Trophoblast cell (in vitro differentiated cells and primary cell): ENCODE measurements at regions not wholly inside any gene's neighbourhood (a gene's known extent, or its start where the extent isn't known, plus 50 kb on each side); places are given as distances from the start of the nearest gene placed in this dataset.

ENCODE experiments used
- DNase-seq, 2 donors: peaks; one replicate each; pipeline ENCODE4 v3.0.0-alpha.2; 2016
- H2AFZ ChIP-seq: 2 replicates; pipeline ENCODE4 v1.6.1; 2013; ENCODE audit warnings: low read length, moderate library complexity, mild to moderate bottlenecking; ENCODE audit not compliant: insufficient read depth, poor library complexity
- H2AK5ac ChIP-seq: 2 replicates; pipeline ENCODE4 v1.6.1; 2013; ENCODE audit warnings: mild to moderate bottlenecking, low read length
- H2BK120ac ChIP-seq: 2 replicates; pipeline ENCODE4 v1.6.1; 2013; ENCODE audit warnings: low read length, mild to moderate bottlenecking, moderate library complexity; ENCODE audit not compliant: insufficient read depth, poor library complexity
- H2BK12ac ChIP-seq: 2 replicates; pipeline ENCODE4 v1.6.1; 2013; ENCODE audit warnings: mild to moderate bottlenecking, low read length, moderate library complexity
- H2BK5ac ChIP-seq: 2 replicates; pipeline ENCODE4 v1.6.1; 2013; ENCODE audit warnings: low read length, low read depth, moderate library complexity, mild to moderate bottlenecking; ENCODE audit not compliant: poor library complexity
- H3K14ac ChIP-seq: 2 replicates; pipeline ENCODE4 v1.6.1; 2013; ENCODE audit warnings: mild to moderate bottlenecking, low read length
- H3K18ac ChIP-seq: 2 replicates; pipeline ENCODE4 v1.6.1; 2013; ENCODE audit warnings: mild to moderate bottlenecking, low read length
- H3K23ac ChIP-seq: 2 replicates; pipeline ENCODE4 v1.6.1; 2013; ENCODE audit warnings: low read length
- H3K27ac ChIP-seq: 2 replicates; pipeline ENCODE4 v1.5.1; 2013; ENCODE audit warnings: low read depth, mild to moderate bottlenecking, inconsistent platforms, low read length, moderate library complexity
- H3K27me3 ChIP-seq: 2 replicates; pipeline ENCODE4 v1.6.1; 2013; ENCODE audit warnings: inconsistent platforms, mild to moderate bottlenecking, low read length, moderate library complexity; ENCODE audit not compliant: insufficient read depth
- H3K36me3 ChIP-seq, 2 experiments: 1 replicate in 1 of 2; 2 replicates in 1 of 2; pipeline ENCODE4 v1.6.1; 2013; ENCODE audit warnings: low read length in 2 of 2, mild to moderate bottlenecking in 2 of 2, moderate library complexity in 1 of 2; ENCODE audit not compliant: insufficient read depth in 2 of 2, control insufficient read depth in 1 of 2
- H3K4ac ChIP-seq: 2 replicates; pipeline ENCODE4 v1.6.1; 2013; ENCODE audit warnings: low read depth, mild to moderate bottlenecking, low read length, moderate library complexity
- H3K4me1 ChIP-seq, 2 experiments: 1 replicate in 1 of 2; 2 replicates in 1 of 2; pipeline ENCODE4 v1.6.1; 2013; ENCODE audit warnings: low read length in 2 of 2, mild to moderate bottlenecking in 2 of 2, moderate library complexity in 1 of 2; ENCODE audit not compliant: insufficient read depth in 2 of 2, control insufficient read depth in 1 of 2
- H3K4me2 ChIP-seq: 2 replicates; pipeline ENCODE4 v1.6.1; 2013; ENCODE audit warnings: inconsistent platforms, mild to moderate bottlenecking, low read length, moderate library complexity
- H3K4me3 ChIP-seq: 2 replicates; pipeline ENCODE4 v1.5.1; 2013; ENCODE audit warnings: mild to moderate bottlenecking, low read depth, low read length, inconsistent platforms
- H3K79me1 ChIP-seq: one replicate; pipeline ENCODE4 v1.6.1; 2013; ENCODE audit warnings: low read length
- H3K79me2 ChIP-seq: 2 replicates; pipeline ENCODE4 v1.6.1; 2013; ENCODE audit warnings: low read length, mild to moderate bottlenecking; ENCODE audit not compliant: control insufficient read depth, insufficient read depth, poor library complexity
- H3K9ac ChIP-seq: 2 replicates; pipeline ENCODE4 v1.6.1; 2013; ENCODE audit warnings: mild to moderate bottlenecking, low read length
- H3K9me3 ChIP-seq: 2 replicates; pipeline ENCODE4 v1.6.1; 2013; ENCODE audit warnings: low read depth, mild to moderate bottlenecking, control low read depth, inconsistent platforms, low read length; ENCODE audit not compliant: insufficient read depth
- H4K12ac ChIP-seq: 2 replicates; pipeline ENCODE4 v1.6.1; 2013; ENCODE audit warnings: low read depth, mild to moderate bottlenecking, low read length, moderate library complexity
- H4K8ac ChIP-seq: 2 replicates; pipeline ENCODE4 v1.6.1; 2013; ENCODE audit warnings: low read depth, mild to moderate bottlenecking, low read length, moderate library complexity
- H4K91ac ChIP-seq: one replicate; pipeline ENCODE4 v1.6.1; 2013; ENCODE audit warnings: low read depth, mild to moderate bottlenecking, low read length, moderate library complexity
- WGBS: extraction: QIAGEN DNeasy Blood & Tissue Kit; methylation state at CpG from one replicate; pipeline ENCODE4 v1.1.7; 2013; ENCODE audit warnings: missing lambda C conversion rate; ENCODE audit not compliant: insufficient read length, insufficient coverage; ENCODE audit errors: extremely low coverage; 5-methylcytosine and 5-hydroxymethylcytosine counted together

GRCh38 chr13:96904232-96904631 lies 90.0 kb downstream of the OXGR1 start:
- Histone ChIP-seq H4K8ac (no peak overlapping the region), H3K14ac (no peak overlapping the region), H2BK120ac (no peak overlapping the region), H3K9me3 (no peaks in the 10 kb centered on the region), H3K4me3 (no peak overlapping the region), H3K18ac (no peak overlapping the region), H3K4ac (no peak overlapping the region), H2BK12ac (no peak overlapping the region), H2AK5ac (no peak overlapping the region), H3K27ac (no peak overlapping the region), H3K79me1 (no peaks in the 10 kb centered on the region), H3K9ac (no peak overlapping the region), H3K4me2 (no peak overlapping the region), H3K27me3 (no peaks in the 10 kb centered on the region), H4K91ac (no peak overlapping the region), H4K12ac (no peak overlapping the region), H3K36me3 (no peaks in the 10 kb centered on the region), H2AFZ (no peak overlapping the region), H3K23ac (no peak overlapping the region), H3K4me1 (no peaks in the 10 kb centered on the region), H2BK5ac (no peak overlapping the region), H3K79me2 (no peaks in the 10 kb centered on the region)
- DNase-seq, result no peak
- no CpG with 5 or more reads among the region's 2 CpGs for WGBS

GRCh38 chr13:96903085-96903484 lies 91.2 kb downstream of the OXGR1 start:
- H3K27ac ChIP-seq, result no peak overlapping the region
- H2BK12ac ChIP-seq, result no peak overlapping the region
- no peak overlapping the region for H4K91ac ChIP-seq
- H2BK5ac ChIP-seq, result no peak overlapping the region
- H3K79me2 ChIP-seq, result no peaks in the 10 kb centered on the region
- H3K36me3 ChIP-seq, result no peaks in the 10 kb centered on the region
- DNase-seq, result no peak
- no peak overlapping the region for H3K4me2 ChIP-seq
- no peaks in the 10 kb centered on the region for H3K79me1 ChIP-seq
- H3K14ac ChIP-seq, result no peak overlapping the region
- H3K18ac ChIP-seq, result no peak overlapping the region
- no peaks in the 10 kb centered on the region for H3K9me3 ChIP-seq
- H3K4ac ChIP-seq, result no peak overlapping the region
- no peak overlapping the region for H3K23ac ChIP-seq
- no peak overlapping the region for H3K4me3 ChIP-seq
- no peak overlapping the region for H2AFZ ChIP-seq
- H2AK5ac ChIP-seq, result no peak overlapping the region
- no peak overlapping the region for H4K12ac ChIP-seq
- WGBS, result no CpG with 5 or more reads among the region's 2 CpGs
- H2BK120ac ChIP-seq, result no peak overlapping the region
- no peak overlapping the region for H3K9ac ChIP-seq
- H4K8ac ChIP-seq, result no peak overlapping the region
- H3K27me3 ChIP-seq, result no peaks in the 10 kb centered on the region
- H3K4me1 ChIP-seq, result peaks cover 0 to 5% of the 10 kb centered on the region in 2 experiments

GRCh38 chr13:96900986-96901385 lies 93.3 kb downstream of the OXGR1 start:
- H2BK120ac ChIP-seq, result no peak overlapping the region
- no CpG with 5 or more reads among the region's 4 CpGs for WGBS
- no peak overlapping the region for H3K9ac ChIP-seq
- H4K12ac ChIP-seq, result no peak overlapping the region
- H3K27ac ChIP-seq, result no peak overlapping the region
- H3K36me3 ChIP-seq, result no peaks in the 10 kb centered on the region
- H4K91ac ChIP-seq, result no peak overlapping the region
- no peak overlapping the region for H3K4me2 ChIP-seq
- H3K4ac ChIP-seq, result no peak overlapping the region
- no peaks in the 10 kb centered on the region for H3K27me3 ChIP-seq
- no peak overlapping the region for H2AFZ ChIP-seq
- no peak overlapping the region for H2BK12ac ChIP-seq
- no peaks in the 10 kb centered on the region for H3K79me1 ChIP-seq
- no peak overlapping the region for H3K23ac ChIP-seq
- no peak overlapping the region for H3K4me3 ChIP-seq
- peak in 1 of 2 donors; percentile 13 for DNase-seq
- H2AK5ac ChIP-seq, result no peak overlapping the region
- no peak overlapping the region for H4K8ac ChIP-seq
- no peaks in the 10 kb centered on the region for H3K9me3 ChIP-seq
- no peak overlapping the region for H3K18ac ChIP-seq
- H3K79me2 ChIP-seq, result no peaks in the 10 kb centered on the region
- peaks cover 0 to 5% of the 10 kb centered on the region in 2 experiments for H3K4me1 ChIP-seq
- H3K14ac ChIP-seq, result no peak overlapping the region
- no peak overlapping the region for H2BK5ac ChIP-seq

- no peaks in the 10 kb centered on the region for H3K79me1 ChIP-seq
- no peaks in the 10 kb centered on the region for H3K9me3 ChIP-seq
- H3K14ac ChIP-seq, result no peak overlapping the region
- H3K27ac ChIP-seq, result no peak overlapping the region
- H3K4me2 ChIP-seq, result no peak overlapping the region
- no peak overlapping the region for H2AFZ ChIP-seq
- no peak overlapping the region for H3K18ac ChIP-seq
- H2AK5ac ChIP-seq, result no peak overlapping the region
- no peak overlapping the region for H4K91ac ChIP-seq
- no peaks in the 10 kb centered on the region for H3K36me3 ChIP-seq
- H3K79me2 ChIP-seq, result no peaks in the 10 kb centered on the region
- H4K8ac ChIP-seq, result no peak overlapping the region
- peaks cover 0 to 5% of the 10 kb centered on the region in 2 experiments for H3K4me1 ChIP-seq
- no peak overlapping the region for H3K23ac ChIP-seq
- H3K9ac ChIP-seq, result no peak overlapping the region
- H2BK120ac ChIP-seq, result no peak overlapping the region
- H3K27me3 ChIP-seq, result no peaks in the 10 kb centered on the region
- no peak overlapping the region for H3K4ac ChIP-seq
- no peak overlapping the region for H4K12ac ChIP-seq
- H3K4me3 ChIP-seq, result no peak overlapping the region
- no peak for DNase-seq
- H2BK12ac ChIP-seq, result no peak overlapping the region
- no peak overlapping the region for H2BK5ac ChIP-seq
Observed at GRCh38 chr13:96899946-96900345, 94.3 kb downstream of the OXGR1 start.
